NCI-H82 (cell line): ENCODE measurements at regions not wholly inside any gene's neighbourhood (a gene's known extent, or its start where the extent isn't known, plus 50 kb on each side); places are given as distances from the start of the nearest gene placed in this dataset.
"Not testable (repeated sequence)": the region's sequence is repeated elsewhere in the genome, so short reads cannot be mapped to it uniquely, and the experiment has no call there.

Experiments used
- DNase-seq: peaks from one replicate; lab custom pipeline; 2025; lab: John Stamatoyannopoulos, UW

GRCh38 chr14:101247842-101248725, 313.2 kb upstream of the DIO3 start:
- no peak for DNase-seq

- no peak for DNase-seq
Measured at GRCh38 chr14:101248840-101249675, 312.2 kb upstream of the DIO3 start.

- DNase-seq: no peak
Measured at GRCh38 chr14:101249676-101250036, 311.6 kb upstream of the DIO3 start.

- DNase-seq: no peak
Measured at GRCh38 chr14:101250336-101250947, 310.9 kb upstream of the DIO3 start.

- no peak for DNase-seq
Measured at GRCh38 chr14:101250948-101251811, 310.1 kb upstream of the DIO3 start.

- no peak for DNase-seq
Measured at GRCh38 chr14:101251812-101252442, 309.4 kb upstream of the DIO3 start.

- DNase-seq: no peak
Measured at GRCh38 chr14:101252443-101253214, 308.7 kb upstream of the DIO3 start.

- no peak for DNase-seq
Measured at GRCh38 chr14:101253948-101254347, 307.3 kb upstream of the DIO3 start.

- no peak for DNase-seq
Measured at GRCh38 chr14:101254805-101255764, 306.2 kb upstream of the DIO3 start.

GRCh38 chr14:101255765-101256125, 305.6 kb upstream of the DIO3 start:
- DNase-seq: no peak

- DNase-seq: no peak
Measured at GRCh38 chr14:101256266-101256665, 305.0 kb upstream of the DIO3 start.

- DNase-seq: no peak
Measured at GRCh38 chr14:101257551-101257950, 303.7 kb upstream of the DIO3 start.

- no peak for DNase-seq
Measured at GRCh38 chr14:101259748-101260147, 301.5 kb upstream of the DIO3 start.

- not testable (repeated sequence) for DNase-seq
Measured at GRCh38 chr14:101266441-101266840, 294.9 kb upstream of the DIO3 start.

- no peak for DNase-seq
Measured at GRCh38 chr14:101273091-101273490, 288.2 kb upstream of the DIO3 start.

- DNase-seq: no peak
Measured at GRCh38 chr14:101276309-101277091, 284.8 kb upstream of the DIO3 start.

- DNase-seq: no peak
Measured at GRCh38 chr14:101282418-101282817, 278.9 kb upstream of the DIO3 start.

GRCh38 chr14:101284711-101285110, 276.6 kb upstream of the DIO3 start:
- no peak for DNase-seq
